NCI-H1694 (cell line): ENCODE measurements at regions not wholly inside any gene's neighbourhood (a gene's known extent, or its start where the extent isn't known, plus 50 kb on each side); places are given as distances from the start of the nearest gene placed in this dataset.
"Not testable (repeated sequence)": the region's sequence is repeated elsewhere in the genome, so short reads cannot be mapped to it uniquely, and the experiment has no call there.

Experiments
- DNase-seq: peaks from one replicate; lab custom pipeline; 2025; lab: John Stamatoyannopoulos, UW

GRCh38 chr6:14478381-14479225, 361.0 kb downstream of the CD83 start:
- DNase-seq, result no peak

- not testable (repeated sequence) for DNase-seq
Observed at GRCh38 chr6:14481946-14482345, 364.4 kb downstream of the CD83 start.

- no peak for DNase-seq
Observed at GRCh38 chr6:14487625-14488024, 370.1 kb downstream of the CD83 start.

DNA sequence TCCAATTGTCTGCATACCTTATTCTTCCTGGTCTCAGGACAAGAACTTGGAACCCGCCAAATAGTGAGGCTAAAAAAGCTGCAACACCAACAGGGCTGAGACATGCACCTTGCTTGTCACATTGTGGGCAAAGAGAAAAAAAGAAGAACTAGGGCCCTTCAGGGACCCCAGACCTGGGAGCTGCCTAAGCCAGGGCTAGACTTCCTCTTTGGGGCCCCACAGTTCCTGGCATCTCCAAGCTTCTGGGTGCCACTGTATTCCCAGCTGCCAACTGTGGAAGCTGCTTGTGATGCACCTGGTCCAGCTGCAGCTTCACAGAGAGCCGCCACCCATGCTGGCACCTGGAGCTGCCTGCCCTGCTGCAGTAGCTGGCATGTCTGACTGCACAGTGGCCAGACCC, 370.6 kb downstream of the CD83 start:
- no peak for DNase-seq

DNA sequence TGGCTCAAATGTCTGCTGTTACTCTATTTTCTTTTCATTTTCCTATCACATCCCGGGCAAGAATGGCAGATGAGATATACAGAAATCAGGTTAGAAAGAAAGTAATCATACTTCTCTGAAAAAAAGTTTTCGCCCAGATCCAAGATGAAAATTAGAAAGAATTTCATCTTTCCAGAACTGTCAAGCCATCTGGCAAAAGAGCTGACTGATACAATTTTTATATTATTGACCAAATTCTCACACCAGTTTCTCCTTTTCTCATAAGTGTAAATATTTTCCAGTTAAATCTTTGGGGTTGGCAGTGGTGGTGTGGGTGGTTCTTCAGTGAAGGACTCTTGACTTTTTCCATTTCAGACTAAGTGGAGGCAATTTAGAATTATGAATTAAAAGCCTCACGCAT, 371.9 kb downstream of the CD83 start:
- no peak for DNase-seq

- no peak for DNase-seq
Observed at GRCh38 chr6:14498748-14499147, 381.2 kb downstream of the CD83 start.

DNA sequence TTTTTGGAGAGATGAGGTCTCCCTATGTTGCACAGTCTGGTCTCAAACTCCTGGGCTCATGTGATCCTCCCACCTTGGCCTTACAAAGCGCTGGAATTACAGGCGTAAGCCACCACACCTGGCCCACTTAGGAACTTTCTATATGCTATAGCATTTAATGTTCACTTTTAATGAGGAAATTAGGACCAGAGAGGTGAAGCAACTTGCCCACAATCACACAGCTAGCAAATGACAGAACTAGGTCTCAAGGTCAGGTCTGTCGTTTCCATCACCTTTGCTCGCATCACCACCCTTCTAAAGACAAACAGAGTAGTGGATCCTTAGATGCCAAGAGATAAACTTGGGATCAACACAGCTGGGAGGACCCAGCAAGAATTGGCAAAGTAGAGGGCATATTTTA, 381.7 kb downstream of the CD83 start:
- DNase-seq, result no peak

DNA sequence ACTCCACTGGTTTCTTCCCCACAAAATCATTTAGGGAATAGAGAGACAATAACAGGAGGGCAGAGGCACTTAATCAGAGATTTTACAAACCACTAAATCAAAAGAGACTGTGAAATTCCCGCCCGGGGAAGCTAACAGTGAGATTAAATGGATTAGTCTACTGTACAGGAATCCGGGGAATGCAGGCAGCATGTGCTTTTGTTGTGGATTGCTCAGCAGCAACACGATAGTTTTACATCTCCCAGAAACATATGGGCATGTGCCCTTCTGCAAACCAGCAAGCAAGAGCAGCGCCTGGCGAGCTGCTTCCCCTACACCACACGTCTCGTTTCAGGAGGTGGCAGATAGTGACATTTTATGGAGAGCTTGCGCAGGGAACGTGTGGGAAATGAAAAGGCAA, 382.3 kb downstream of the CD83 start:
- DNase-seq, result no peak

DNA sequence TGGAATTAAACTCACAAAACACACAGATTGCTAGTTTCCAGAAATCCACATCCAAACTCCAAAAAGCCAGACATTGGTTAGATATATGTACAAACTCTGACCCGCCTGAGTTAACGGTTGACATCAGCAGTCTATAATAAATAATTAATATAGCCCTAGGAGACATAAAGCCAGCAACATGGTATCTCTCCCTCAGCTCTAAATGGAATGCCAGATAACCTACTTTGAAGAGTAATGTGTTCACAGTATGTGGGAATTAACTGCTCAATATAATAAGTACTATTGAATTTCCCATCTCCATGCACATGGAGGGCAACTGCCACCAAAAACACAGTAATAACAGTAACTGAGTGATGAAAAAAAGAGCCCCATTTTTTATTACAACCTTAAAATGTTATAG, 383.2 kb downstream of the CD83 start:
- DNase-seq, result no peak

DNA sequence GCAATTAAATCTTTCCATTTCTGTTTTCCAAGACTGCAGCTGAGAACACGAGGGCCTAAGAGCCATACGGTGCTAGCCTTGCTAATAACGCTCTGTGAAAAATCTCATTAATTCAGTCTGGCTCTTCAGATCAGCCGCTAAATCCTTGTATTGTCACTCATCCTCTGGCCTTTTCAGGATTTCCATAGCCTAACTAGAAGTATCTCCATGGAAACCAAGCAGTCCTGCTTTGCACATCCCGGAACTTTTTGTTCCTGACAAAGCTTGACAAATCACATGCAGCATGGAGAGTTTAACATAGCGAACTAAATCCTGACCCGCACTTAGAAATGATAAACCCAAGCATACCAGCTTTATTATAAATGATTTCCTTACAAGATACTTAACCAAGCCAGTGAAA, 383.7 kb downstream of the CD83 start:
- DNase-seq, result no peak

DNA sequence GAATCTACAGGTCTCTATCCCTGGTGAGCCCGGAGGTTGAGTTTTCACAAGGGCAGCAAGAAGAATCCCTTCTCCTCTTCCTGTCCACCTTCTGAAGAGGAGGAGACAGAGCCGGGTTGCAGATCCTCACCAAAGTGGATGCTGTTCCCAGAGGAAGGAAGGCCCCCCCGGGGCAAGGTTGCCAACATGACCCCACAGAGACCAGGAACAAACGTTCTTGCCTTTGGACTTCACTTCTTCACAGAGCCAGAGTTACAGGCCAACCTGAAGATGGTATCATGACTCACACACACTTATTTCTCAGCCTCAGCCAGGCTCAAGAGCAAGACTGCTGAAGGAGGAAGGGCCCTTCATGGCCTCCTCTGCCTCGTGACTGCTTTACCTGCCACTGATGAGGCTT, 384.3 kb downstream of the CD83 start:
- no peak for DNase-seq

DNA sequence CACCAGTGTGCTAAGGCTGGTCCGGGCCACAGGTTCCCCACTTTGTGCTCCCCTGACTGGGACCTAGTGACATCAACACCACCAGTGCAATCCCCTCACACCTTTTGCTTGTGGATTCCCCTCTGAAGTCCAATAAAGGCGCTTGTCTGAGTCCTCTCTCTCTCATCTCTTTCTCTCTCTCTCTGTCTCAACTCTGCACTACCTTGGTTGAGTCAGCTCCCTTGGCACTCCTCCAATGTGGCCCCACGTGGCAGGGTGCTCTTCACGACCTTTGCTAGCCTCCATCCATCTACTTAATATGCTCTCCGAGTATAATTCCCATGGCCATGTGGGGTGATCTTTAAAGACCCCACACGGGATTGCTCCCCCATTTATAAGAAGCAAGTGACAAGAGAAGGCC, 385.0 kb downstream of the CD83 start:
- no peak for DNase-seq

DNA sequence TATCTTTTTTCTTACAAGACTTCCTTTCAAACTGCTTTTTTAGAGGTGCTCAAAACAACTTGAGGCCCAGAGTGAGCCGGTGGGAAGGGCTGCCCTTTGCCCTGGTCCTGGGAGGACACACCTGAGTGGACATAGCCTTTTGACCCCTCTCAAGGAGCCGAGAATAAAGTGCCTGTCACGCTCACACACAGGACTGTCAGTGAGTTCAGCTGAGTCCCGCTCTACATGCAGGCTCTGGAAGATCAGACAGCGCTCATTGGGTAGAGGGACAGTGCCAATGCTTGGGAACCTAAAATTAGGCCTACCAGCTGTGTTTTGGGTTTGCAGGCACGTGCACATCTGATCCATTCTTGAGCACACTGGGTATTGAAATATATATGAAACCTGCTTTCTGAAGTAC, 387.8 kb downstream of the CD83 start:
- peak; percentile 32 for DNase-seq

DNA sequence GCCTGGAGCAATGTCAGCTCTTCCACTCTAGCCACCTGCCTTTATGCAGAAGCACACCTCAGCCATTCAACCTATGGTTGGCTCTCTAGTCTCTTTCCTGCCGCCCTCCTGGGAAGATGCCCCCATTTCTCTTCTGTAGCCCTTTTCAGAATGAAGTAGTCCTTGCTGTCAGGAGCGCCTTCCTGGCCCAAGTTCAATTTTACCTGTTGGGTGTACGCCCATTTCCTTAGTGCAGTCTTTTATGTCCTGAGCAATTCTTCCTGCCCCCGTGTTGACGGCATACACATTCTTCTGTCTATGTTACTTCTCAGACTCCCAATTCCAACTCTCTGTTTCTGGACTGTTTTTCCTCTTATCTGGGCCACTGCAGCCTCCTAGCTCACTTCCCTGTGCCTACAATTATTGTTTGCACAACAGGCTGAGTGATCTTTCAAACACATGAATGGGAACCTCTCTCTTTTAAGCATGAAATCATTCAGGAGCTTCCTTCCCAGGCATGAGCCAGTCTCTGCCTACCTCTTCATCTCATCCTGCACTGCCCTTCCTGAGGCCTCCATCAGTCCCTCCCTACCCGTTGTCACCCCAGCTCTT, 389.2 kb downstream of the CD83 start:
- no peak for DNase-seq

DNA sequence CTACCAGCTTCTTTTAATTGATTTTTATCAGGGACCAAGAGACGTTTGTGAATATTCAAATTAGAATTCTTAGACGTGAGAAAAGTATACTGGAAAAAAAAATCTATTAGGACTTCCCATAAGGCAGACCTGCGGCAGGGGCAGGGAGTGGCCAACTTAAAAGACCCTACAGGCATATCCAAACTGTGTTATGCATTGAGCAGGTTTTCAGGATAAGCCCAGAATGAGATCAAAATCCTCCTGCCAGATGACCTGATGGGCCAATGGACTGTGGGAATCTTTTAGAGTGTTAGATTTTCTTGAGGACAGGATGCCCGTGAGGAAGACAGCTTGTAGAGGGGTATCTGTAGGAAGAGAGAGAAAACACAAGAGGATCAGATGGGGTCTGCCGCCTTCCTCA, 391.5 kb downstream of the CD83 start:
- no peak for DNase-seq

DNA sequence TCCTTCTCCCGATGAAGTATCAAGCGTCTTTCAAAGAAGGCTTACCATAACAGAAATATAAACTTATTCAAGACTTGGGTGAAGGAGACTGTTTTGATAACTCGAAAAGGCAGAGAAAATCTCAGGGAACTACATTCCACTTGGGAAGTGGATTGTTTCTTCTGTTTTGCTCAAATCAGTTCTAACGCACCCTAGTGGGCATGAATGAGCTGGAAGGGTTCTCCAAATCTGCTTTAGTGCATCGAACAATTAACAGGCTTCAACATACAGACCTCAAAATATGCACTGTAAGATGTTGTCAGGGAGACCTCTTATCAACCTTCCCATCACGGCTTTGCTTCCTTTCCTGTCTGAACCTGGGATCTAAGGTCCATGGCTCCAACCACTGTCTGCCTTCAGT, 392.5 kb downstream of the CD83 start:
- no peak for DNase-seq

- no peak for DNase-seq
Observed at GRCh38 chr6:14511061-14511586, 393.6 kb downstream of the CD83 start.

- no peak for DNase-seq
Observed at GRCh38 chr6:14512246-14512645, 394.7 kb downstream of the CD83 start.

- DNase-seq, result no peak
Observed at GRCh38 chr6:14513496-14514393, 396.2 kb downstream of the CD83 start.

- DNase-seq, result no peak
Observed at GRCh38 chr6:14516956-14517355, 399.4 kb downstream of the CD83 start.

- no peak for DNase-seq
Observed at GRCh38 chr6:14517516-14518105, 400.0 kb downstream of the CD83 start.
